Gastrocnemius medialis (tissue), 4 donors: ENCODE measurements at regions not wholly inside any gene's neighbourhood (a gene's known extent, or its start where the extent isn't known, plus 50 kb on each side); places are given as distances from the start of the nearest gene placed in this dataset.

ENCODE experiments used
- POLR2A ChIP-seq, 2 donors: fragments of 450-650 bp; IDR thresholded peaks; one replicate each; pipeline ENCODE4 v1.6.1; 2017; ENCODE audit warnings: antibody characterized with exemption in 2 of 2, mild to moderate bottlenecking in 2 of 2, moderate library complexity in 2 of 2
- TF ChIP-seq, protein P1 (sequence below), 5 experiments: fragments of 450-650 bp in 3 of 5; fragments of 200-600 bp in 2 of 5; sonication (generic) in 2 of 5; IDR thresholded peaks in 4 of 5; conservative IDR thresholded peaks in 1 of 5; 1 replicate in 4 of 5; 2 replicates in 1 of 5; pipeline ENCODE4 v1.5.1; 2016 to 2019; ENCODE audit warnings: antibody characterized with exemption in 5 of 5, mild to moderate bottlenecking in 3 of 5, moderate library complexity in 3 of 5

DNA sequence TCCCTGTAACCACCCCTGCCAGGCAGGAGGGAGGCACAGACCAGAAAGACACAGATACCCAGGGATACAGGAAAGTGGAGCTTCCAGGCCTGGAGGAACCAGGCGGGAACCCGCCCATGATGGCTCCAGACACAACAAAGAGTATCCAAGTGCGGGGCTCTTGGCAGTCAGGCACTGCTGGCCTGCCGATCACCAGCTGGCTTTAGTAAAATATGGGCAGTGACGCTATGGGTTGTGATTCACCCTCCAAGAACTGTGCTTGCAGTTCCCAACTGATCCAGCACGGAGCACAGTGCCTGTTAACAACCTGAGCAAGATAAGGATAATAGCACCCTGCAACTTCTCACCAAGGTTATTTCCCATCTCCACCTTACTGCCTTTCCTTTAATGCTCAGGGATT, 463.3 kb downstream of the IRX1 start:
- TF ChIP-seq, protein P1, sequence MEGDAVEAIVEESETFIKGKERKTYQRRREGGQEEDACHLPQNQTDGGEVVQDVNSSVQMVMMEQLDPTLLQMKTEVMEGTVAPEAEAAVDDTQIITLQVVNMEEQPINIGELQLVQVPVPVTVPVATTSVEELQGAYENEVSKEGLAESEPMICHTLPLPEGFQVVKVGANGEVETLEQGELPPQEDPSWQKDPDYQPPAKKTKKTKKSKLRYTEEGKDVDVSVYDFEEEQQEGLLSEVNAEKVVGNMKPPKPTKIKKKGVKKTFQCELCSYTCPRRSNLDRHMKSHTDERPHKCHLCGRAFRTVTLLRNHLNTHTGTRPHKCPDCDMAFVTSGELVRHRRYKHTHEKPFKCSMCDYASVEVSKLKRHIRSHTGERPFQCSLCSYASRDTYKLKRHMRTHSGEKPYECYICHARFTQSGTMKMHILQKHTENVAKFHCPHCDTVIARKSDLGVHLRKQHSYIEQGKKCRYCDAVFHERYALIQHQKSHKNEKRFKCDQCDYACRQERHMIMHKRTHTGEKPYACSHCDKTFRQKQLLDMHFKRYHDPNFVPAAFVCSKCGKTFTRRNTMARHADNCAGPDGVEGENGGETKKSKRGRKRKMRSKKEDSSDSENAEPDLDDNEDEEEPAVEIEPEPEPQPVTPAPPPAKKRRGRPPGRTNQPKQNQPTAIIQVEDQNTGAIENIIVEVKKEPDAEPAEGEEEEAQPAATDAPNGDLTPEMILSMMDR (IDR thresholded peaks at IDR 0.05 in 4 of 5, conservative IDR thresholded peaks at IDR 0.05 in 1 of 5), result no peak
- no peak for TF ChIP-seq POLR2A (IDR thresholded peaks at IDR 0.05)
